ENCODE measurements at regions not wholly inside any gene's neighbourhood (a gene's known extent, or its start where the extent isn't known, plus 50 kb on each side); places are given as distances from the start of the nearest gene placed in this dataset.

- TF ChIP-seq JUN (IDR thresholded peaks at IDR 0.05; ENCODE audit: borderline replicate concordance, insufficient read depth, insufficient read length, low read depth) (no peak), CTCF (IDR thresholded peaks at IDR 0.05; ENCODE audit: extremely low read depth in 1 of 2, insufficient read depth in 1 of 2, low read depth in 1 of 2, low read length in 2 of 2) (no peak), POLR2A (IDR thresholded peaks at IDR 0.05; ENCODE audit: low read depth, low read length) (no peak), FOS (IDR thresholded peaks at IDR 0.05; ENCODE audit: borderline replicate concordance, insufficient read depth, low read length) (no peak), GATA2 (IDR thresholded peaks at IDR 0.05; ENCODE audit: insufficient read depth, insufficient read length, low read depth, low read length) (no peak), EZH2 (IDR thresholded peaks at IDR 0.05; ENCODE audit: borderline replicate concordance, low read depth, low read length, severe bottlenecking) (no peak), MAX (IDR thresholded peaks at IDR 0.05; ENCODE audit: insufficient read depth, insufficient read length) (no peak), MYC (IDR thresholded peaks at IDR 0.05; ENCODE audit: low read depth, low read length) (no peak), POLR2AphosphoS5 (IDR thresholded peaks at IDR 0.05; ENCODE audit: insufficient read depth, low read depth, low read length) (no peak)
Observed at GRCh38 chr1:221141096-221141495, 261.9 kb downstream of the HLX start.
